COLO668 (cell line): ENCODE measurements at regions not wholly inside any gene's neighbourhood (a gene's known extent, or its start where the extent isn't known, plus 50 kb on each side); places are given as distances from the start of the nearest gene placed in this dataset.

Experiments
- DNase-seq: peaks from one replicate; lab custom pipeline; 2025; ENCODE audit not compliant: unreplicated experiment; lab: John Stamatoyannopoulos, UW

DNA sequence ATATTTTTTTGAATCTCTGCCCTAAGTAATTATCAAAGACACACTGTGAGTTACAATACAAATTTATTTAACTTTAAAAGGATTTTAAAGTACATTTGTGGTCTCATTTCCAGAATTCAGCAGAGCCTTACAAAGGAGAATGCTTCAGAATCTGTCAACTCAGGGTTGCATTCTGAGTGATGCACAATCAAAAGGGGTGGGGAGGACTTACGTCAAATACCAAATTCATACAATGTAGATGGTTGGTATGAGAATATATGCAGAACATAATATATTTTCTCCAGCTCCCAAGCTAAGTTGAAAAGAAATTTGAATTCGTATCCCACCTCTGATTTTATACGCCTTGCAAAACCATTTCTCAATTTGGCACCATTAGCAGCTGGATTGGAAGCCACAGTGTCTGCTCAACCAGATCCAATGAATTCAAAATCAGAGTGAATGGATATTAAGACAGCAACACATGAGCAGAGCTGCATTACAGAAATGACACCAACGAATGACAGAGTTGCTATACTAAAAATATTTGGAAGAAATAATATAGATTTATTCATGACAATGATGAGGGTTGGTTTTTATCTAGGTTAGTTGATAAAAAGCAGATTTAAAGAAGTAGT is 110.4 kb upstream of the CFAP20DC start:
- DNase-seq: no peak

DNA sequence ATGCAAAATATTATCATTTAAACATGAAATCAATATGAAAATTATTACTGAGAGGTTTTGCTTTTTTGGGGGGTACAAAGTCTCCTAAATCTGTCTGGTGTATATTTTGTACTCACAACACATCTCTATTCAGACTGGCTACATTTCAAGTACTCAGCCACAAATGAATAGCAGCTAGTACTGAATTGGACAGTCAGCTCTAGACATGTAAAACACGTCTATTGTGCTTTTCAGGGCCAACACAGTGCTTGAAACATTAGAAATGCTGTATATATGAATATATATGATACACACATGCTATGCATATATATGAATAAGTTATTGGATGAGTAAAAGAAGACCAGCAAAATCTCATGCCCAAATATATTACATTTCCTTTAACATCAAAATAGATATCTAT is 103.8 kb upstream of the CFAP20DC start:
- DNase-seq: no peak

DNA sequence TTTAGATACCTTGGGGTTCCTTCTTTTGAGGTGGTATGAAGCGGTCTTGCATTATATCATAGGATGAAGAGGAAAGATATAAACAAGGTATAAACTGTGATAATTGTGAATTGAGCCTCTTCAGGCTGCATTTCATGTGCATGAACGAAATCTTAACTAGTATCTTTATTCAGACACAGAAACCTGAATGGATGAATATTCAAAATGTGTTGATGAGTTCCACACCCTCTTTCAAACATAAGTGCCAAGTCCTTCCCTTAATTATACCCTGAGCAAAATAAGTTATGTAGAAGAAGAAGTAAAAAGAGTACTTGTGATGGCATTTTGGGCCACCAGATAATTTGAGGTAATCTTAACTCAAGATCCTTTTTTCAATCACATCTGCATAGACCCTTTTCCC is 103.1 kb upstream of the CFAP20DC start:
- no peak for DNase-seq

DNA sequence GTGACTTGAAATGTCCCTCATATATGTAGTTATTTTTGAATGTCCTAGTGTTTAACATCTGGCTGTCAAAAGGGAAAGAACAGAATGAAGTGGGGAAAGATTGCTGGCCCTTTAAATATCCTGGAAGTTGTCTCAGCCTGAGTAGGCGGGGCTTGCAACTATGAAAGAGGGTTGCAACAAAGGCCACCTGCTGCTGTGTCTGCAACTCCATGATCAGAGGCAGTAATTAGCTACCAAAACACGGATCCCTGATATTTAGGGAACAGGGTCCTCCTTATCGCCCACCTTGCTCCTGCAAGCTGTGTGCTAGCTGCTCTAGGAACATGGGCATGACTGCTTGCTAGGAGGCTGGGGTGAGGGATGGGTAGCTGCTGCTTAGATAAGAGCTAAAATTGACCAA is 100.2 kb upstream of the CFAP20DC start:
- DNase-seq: no peak

DNA sequence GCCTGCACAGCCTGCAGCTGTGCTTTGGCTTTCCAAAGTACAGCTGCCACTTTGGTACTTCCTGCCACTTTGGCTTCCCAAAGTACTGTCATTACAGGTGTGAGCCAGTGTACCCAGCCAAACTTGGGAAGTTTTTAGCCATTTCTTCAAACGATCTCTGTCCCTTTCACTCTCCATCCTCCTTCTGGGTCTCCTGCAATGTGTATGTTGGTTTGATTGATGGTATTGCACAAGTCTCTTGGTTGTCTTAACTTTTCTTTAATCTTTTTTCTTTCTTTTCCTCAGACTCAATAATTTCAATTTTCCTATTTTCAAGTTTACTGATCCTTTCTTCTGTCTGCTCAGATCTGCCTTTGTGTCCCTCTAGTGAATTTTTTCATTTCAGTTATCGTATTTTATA is 99.3 kb upstream of the CFAP20DC start:
- DNase-seq: no peak

DNA sequence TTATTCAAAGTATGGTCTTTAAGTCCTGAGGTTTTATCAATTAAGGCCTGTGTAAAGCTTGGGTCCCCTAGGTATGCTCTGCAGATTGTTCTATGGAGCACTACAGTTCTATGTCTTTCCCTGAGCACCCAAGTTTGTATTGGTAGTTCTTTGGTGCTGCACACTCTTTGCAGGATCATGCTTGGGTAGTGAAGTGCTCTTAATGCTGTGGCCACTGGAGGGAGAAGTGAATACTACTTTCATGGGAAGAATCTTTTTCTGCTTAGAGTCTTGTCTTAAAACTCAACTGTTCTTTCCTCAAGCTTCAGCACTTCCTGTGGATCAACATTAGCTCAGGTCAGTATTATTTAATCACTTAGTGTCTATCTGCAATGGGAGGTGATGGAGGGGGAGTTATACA is 93.6 kb upstream of the CFAP20DC start:
- no peak for DNase-seq

DNA sequence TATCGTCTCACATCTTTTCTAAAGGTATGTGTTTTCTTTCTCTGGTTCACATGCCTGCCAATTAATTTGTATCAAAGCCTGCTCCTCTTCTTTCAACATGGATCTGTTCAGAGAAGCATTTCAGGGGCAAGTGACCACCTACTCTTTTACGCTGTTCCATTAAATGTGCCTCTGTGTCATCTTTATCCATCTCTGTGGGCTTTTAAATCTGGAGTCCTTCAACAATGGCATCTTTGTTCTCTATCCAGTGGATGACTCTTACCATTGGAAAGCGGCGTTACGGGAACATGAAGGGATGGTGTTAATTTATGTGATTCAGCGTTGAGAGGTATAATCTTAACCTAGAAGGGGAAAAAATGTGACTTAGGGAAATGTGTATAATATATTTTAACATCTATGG is 92.7 kb upstream of the CFAP20DC start:
- DNase-seq: no peak

DNA sequence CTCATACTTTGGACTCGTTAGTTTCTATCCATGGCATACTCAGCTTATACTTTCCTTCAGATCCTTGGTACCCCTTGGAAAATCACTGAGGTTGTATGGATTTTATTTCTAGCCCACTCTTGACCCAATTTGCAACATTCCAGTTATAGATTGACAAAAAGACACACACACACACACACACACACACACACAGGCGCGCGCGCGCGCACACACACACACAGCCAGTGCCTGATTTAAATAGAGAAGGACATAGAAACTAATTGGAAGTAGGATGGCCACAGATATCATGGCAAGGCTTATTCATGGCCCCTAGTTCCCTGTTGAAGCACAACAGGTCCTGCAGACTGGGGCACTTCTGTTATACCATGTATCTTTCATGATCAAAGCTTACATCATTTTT is 89.1 kb upstream of the CFAP20DC start:
- no peak for DNase-seq

DNA sequence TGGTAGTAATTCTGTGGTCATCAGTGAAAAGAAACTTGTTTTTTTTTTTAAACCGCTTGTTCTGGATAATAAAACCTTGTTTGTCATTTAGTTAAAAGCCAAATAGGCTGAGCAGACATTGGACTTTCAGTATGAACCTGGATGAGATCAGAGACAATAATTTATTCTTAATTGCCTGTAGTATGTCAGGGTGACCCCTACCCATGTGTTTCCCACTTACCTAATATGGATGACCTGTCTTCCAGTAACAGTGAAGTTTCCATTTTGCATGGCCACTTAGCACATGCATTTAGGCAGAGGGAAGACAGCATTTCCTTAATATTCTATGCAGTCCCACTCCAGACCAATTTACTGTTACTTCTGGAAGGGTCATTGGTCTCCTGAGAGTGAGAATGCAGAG is 87.6 kb upstream of the CFAP20DC start:
- DNase-seq: no peak

DNA sequence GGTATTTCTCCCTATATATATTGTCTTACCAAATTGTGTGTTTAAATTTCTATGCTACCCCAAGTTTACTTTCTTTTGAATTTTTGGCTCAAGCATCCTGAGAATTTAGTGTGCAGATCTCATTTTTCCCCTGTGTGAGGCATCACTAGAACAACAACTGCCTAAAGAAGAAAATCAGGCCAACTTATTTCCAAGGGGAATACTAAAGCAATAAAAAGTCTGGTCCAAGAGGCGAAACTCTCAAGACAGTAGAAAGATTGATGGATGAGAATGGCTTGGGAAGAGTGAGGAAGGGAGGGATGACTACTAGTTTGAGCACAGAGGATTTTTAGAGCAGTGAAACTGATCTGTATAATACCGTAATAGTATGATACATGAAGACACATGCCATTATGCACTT is 86.3 kb upstream of the CFAP20DC start:
- no peak for DNase-seq

DNA sequence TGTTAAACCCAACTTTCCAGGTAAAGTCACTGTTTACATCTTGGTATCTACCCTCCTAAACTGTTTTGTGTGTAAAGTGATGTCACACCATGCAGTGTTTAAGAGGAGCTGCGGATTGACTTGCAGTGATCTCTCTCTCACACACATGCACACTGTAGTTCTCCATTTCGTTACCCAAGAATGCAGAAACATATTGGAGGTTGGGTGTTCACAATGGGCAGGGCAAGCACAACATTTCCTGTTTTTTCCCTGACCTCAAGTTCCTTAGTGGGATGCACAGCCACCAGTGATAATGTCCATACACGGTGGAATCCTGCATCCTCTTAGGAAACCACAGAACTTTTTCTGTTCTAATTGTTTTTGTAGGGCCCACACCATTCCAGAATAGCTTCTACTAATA is 85.3 kb upstream of the CFAP20DC start:
- no peak for DNase-seq

DNA sequence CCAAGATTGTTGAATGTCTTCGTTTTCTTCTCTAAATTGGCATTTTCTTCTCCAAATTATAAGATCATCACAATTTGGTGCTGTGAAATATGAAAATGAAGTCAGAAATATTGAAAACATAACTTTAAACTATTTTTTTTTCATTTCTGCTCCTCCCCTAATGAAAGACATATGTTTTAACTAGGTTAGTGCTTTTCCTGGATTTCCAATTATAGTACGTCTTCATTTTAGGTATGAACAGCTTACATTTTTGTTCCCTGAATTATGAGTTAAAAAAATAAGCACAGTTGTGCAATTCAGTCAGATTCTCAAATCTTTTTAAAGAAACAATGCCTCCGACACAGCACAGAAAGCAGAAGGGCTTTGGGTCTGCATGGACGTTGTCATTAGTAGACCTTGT is 83.5 kb upstream of the CFAP20DC start:
- DNase-seq: no peak

DNA sequence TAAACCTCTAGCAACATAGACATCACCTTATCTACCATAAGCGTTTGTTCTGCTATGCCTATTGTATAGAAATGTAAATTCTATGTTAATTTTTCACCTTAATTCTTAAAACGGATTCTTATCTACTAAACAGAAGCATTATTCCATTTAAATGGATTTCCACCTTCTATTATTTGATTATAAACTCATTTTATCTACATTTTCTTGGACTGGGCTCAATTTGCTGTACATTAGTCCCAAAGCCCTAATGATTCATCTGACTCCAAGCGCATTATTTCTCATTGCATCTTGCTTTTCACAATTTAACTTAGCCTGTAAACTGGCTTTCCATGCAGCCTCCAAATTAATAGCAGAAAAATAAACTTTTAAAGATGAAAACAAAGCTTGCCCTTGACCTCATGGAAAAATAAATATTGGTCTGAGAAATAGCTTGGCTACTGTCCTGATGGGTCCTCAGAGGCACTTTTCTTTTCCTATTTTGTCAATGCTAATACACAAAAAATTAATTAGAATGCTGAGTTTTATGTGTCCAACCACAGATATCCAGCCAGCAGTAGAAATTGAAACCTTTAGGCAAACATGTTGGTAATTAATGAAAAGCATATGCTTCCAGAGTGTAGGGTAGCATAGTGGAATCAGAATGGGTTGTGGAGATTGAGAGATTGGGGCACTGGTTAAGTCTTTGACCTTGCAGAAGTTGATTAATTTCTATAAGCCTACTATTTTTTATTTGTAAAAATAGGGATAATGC is 81.4 kb upstream of the CFAP20DC start:
- DNase-seq: no peak

DNA sequence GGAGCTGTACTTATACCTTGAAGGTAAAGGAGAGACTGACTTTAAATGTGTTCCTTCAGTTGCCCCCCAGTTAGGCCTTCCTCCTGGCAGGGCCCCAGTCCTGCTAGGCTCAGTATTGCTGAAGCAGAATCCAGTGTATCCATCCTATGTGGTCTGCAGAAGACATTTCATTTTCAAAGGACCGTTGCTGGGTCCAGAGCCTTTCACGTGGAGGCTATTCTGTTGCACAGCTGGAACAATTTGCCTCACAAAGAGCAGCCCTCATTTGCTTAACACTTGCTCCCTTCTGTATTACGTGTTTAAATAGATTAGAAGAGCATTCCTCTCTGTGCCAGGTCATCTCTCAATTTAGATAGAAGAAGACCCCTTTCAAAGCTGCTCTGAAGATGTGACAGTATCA is 78.9 kb upstream of the CFAP20DC start:
- DNase-seq: no peak

DNA sequence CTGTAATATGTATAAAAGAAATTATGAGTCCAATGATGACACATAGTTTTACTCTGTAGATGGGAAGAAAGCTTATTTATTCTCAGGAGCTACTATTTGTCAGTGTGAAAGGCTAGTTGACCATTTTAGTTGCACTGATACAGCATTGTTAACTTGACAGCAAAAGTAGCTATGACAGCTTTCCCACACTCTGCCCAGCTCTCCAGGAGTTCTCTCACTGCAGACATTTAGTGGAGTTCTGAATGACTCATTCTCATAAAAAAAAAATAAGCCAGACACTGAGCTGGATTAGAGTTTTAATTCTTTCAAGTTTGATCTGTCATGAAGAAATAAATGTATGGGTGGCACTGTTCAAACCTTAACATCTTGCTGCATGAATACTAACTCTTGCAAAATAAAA is 77.2 kb upstream of the CFAP20DC start:
- DNase-seq: no peak

DNA sequence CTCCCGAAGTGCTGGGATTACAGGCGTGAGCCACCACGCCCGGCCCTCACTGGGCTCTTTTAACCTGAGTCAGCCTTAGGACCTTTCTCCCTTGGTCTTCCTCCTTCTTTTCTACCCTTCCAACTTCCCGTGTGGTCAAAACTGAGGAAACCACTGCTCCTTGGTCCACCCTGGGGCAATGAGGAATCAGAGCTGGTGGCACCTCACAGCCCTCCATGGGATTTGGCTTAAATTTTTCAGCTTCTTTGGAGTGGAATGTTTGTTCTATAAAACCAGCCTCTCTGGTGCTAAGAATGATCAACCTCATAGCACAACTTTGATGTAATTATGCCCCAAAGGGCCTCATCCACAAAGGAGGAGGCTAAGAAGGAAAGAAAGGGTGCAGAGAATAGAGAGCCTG is 76.6 kb upstream of the CFAP20DC start:
- DNase-seq: no peak

DNA sequence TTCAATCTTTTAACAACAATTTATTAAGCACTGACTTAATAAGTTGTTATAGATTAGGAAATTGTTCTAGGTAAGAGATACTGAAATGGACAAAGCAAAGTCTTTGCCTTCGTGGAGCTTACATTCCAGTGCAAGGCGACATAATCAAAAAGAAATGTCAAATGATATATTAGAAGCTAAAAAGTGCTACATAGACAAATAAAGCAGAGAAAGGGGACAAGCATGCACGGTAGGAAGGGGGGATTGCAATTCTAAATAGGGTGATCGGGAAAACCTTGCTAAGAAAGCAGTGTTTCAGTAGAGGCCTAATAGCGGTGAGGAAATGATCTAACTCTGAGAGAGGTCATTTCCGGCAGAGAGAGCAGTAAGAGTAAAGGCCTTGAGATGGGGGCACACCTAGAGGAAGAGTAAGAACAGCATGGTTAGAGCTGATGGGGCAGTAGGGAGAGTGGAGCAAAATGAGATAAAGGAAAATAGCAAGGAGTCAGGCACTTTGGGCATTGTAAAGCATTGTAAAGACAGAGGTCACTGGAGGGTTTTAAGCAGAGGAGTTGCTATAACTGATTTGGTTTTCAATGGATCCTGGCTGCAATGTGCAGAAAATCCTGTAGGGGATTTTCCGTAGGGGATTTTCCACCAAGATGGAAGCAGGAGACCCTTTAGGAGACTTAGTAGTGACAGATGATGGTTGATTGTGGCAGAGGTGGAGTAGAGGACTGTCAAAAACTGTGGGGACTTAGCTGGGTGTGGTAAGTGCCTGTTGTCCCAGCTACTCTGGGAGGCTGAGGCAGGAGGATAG is 71.7 kb upstream of the CFAP20DC start:
- DNase-seq: no peak

DNA sequence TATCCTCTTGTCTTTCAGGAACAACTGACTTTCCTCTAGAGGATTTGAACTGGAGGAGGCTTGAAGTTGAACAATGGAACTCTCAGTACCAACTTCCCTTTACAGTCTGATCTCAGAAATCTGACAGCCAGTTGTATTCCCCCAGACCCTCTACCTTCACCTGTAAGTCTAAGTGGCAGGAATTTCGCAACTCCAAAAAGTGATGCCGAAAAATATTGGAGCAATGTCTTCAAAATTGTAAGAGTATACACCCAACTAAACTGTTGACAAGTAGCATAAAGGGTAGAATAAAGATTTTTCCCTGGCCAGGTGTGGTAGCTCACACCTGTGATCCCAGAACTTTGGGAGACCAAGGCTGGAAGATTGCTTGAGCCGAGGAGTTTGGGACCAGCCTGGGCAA is 69.1 kb upstream of the CFAP20DC start:
- DNase-seq: no peak

DNA sequence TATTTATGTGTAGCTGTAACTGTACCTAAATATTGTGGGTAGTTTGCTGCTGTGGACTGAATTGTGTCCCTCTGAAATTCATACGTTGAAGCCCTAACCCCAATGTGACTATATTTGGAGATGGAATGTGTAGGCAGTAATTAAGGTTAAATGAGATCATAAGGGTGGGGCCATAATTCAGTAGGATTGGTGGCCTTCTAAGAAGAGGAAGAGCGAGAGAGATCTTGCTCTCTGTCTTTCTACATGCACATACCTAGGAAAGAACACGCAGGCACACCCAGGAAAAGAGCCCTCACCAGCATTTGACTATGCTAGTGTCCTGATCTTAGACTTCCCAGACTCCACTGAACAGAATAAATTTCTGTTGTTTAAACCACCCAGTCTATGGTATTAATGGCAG is 67.6 kb upstream of the CFAP20DC start:
- DNase-seq: no peak

DNA sequence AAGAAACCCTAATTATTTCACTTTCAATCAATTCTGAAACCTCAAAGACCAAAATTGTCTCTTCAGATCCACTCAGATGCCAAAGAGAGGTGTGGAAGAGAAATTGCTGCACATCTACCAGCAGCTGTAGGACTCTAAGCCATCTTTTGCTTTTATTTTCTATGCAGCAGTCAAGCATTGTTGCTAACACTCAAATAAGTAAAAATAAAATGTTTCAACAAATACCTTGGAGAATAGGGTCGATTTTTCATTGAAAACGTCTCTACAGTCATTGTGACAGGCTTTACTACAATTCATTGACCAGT is 66.4 kb upstream of the CFAP20DC start:
- DNase-seq: no peak

DNA sequence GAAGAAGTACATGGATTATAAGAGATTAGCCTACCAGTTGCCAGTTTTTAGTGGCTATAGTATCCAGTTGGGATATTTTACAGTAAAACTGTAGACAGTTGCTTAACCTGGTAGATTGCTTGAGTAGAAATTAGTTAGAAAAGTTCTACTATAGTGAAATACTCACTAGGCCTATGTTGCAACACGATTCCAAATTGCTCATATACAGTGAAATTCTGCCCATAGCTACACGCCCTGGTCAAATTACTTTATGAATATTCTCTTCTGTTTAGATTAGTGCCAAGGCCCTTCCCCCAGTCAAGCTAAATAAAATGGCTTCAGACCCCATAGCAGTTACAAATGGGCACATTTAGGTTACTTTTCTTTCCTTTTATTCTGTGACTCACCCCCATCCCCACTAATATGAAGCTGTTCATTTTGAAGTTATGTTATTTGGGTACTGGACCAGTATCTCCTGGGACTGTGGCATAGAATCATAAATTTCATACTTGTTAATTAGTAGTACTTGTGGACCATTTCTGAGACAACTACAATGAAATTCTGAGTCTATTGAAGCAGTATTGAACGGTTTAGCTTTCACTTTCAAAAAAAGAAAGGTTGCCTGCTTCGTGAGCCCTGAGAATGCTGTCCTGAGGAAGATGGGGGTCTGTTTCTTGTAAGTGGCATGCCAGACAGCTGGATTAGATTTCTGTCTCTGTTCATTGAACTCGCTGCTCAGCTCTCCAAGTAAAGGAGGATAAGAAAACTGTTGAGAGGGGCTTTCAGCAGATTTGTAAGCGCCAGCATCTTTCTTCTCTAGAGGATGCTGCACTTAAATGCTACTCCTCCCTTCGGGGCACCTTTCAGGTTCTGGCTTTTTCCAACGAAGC is 65.8 kb upstream of the CFAP20DC start:
- no peak for DNase-seq
